ENCODE measurements at regions not wholly inside any gene's neighbourhood (a gene's known extent, or its start where the extent isn't known, plus 50 kb on each side); places are given as distances from the start of the nearest gene placed in this dataset.

GRCh38 chr18:29007986-29008654 lies 831.2 kb upstream of the CDH2 start:
- no peak overlapping the region for H3K4me3 ChIP-seq
- H3K9me3 ChIP-seq, result no peaks in the 10 kb centered on the region
- no peaks in the 10 kb centered on the region for H3K4me1 ChIP-seq
- WGBS (ENCODE audit: insufficient coverage, low coverage, low lambda C conversion rate, missing lambda C conversion rate), result 48% methylated on average over 2 of the region's 2 CpGs
- TF ChIP-seq POLR2A (IDR thresholded peaks at IDR 0.05) (no peak), CTCF (IDR thresholded peaks at IDR 0.05) (no peak)
- no peak for DNase-seq
- intact Hi-C loops (cut with DNase I), result no loop called here
- ATAC-seq, result no peak
- no peaks in the 10 kb centered on the region for H3K36me3 ChIP-seq
- no peaks in the 10 kb centered on the region for H3K27me3 ChIP-seq
- no peak overlapping the region for H3K27ac ChIP-seq

GRCh38 chr18:29004921-29005320 lies 828.0 kb upstream of the CDH2 start:
- H3K9me3 ChIP-seq, result no peaks in the 10 kb centered on the region
- 10% methylated on average over 1 of the region's 1 CpG for WGBS (ENCODE audit: insufficient coverage, low coverage, low lambda C conversion rate, missing lambda C conversion rate)
- ATAC-seq (no peak), DNase-seq (no peak)
- no peak overlapping the region for H3K4me3 ChIP-seq
- no peaks in the 10 kb centered on the region for H3K4me1 ChIP-seq
- TF ChIP-seq CTCF (IDR thresholded peaks at IDR 0.05) (no peak), POLR2A (IDR thresholded peaks at IDR 0.05) (no peak)
- H3K27ac ChIP-seq, result no peak overlapping the region
- no peaks in the 10 kb centered on the region for H3K27me3 ChIP-seq
- no peaks in the 10 kb centered on the region for H3K36me3 ChIP-seq
- intact Hi-C loops (cut with DNase I), result no loop called here

GRCh38 chr18:29003194-29003593 lies 826.3 kb upstream of the CDH2 start:
- H3K27ac ChIP-seq, result no peak overlapping the region
- no peaks in the 10 kb centered on the region for H3K9me3 ChIP-seq
- H3K36me3 ChIP-seq, result no peaks in the 10 kb centered on the region
- ATAC-seq (no peak), DNase-seq (no peak)
- no peaks in the 10 kb centered on the region for H3K27me3 ChIP-seq
- no peaks in the 10 kb centered on the region for H3K4me1 ChIP-seq
- intact Hi-C loops (cut with DNase I), result no loop called here
- no peak overlapping the region for H3K4me3 ChIP-seq
- TF ChIP-seq CTCF (IDR thresholded peaks at IDR 0.05) (no peak), POLR2A (IDR thresholded peaks at IDR 0.05) (no peak)
- 27% methylated on average over 2 of the region's 2 CpGs for WGBS (ENCODE audit: insufficient coverage, low coverage, low lambda C conversion rate, missing lambda C conversion rate)

GRCh38 chr18:29002747-29003146 lies 825.8 kb upstream of the CDH2 start:
- Histone ChIP-seq H3K36me3 (no peaks in the 10 kb centered on the region), H3K4me3 (no peak overlapping the region), H3K4me1 (no peaks in the 10 kb centered on the region), H3K27ac (no peak overlapping the region), H3K27me3 (no peaks in the 10 kb centered on the region), H3K9me3 (no peaks in the 10 kb centered on the region)
- intact Hi-C loops (cut with DNase I), result no loop called here
- no peak for DNase-seq
- 42% methylated on average over 8 of the region's 8 CpGs for WGBS (ENCODE audit: insufficient coverage, low coverage, low lambda C conversion rate, missing lambda C conversion rate)
- no peak for ATAC-seq
- TF ChIP-seq POLR2A (IDR thresholded peaks at IDR 0.05) (no peak), CTCF (IDR thresholded peaks at IDR 0.05) (no peak)

GRCh38 chr18:28999726-29000125 lies 822.8 kb upstream of the CDH2 start:
- ATAC-seq (no peak), DNase-seq (no peak)
- intact Hi-C loops (cut with DNase I), result no loop called here
- Histone ChIP-seq H3K27ac (no peak overlapping the region), H3K4me1 (no peaks in the 10 kb centered on the region), H3K9me3 (no peaks in the 10 kb centered on the region), H3K4me3 (no peak overlapping the region), H3K36me3 (no peaks in the 10 kb centered on the region), H3K27me3 (no peaks in the 10 kb centered on the region)
- no CpG with 5 or more reads among the region's 1 CpG for WGBS (ENCODE audit: insufficient coverage, low coverage, low lambda C conversion rate, missing lambda C conversion rate)
- TF ChIP-seq POLR2A (IDR thresholded peaks at IDR 0.05) (no peak), CTCF (IDR thresholded peaks at IDR 0.05) (no peak)
